VCaP (cell line): ENCODE measurements at regions not wholly inside any gene's neighbourhood (a gene's known extent, or its start where the extent isn't known, plus 50 kb on each side); places are given as distances from the start of the nearest gene placed in this dataset.
"Not testable (repeated sequence)": the region's sequence is repeated elsewhere in the genome, so short reads cannot be mapped to it uniquely, and the experiment has no call there.

Experiments
- H3K27ac ChIP-seq: fragments of 450-650 bp; 2 replicates; pipeline ENCODE4 v1.5.1; 2017
- TF ChIP-seq, protein P1 (sequence below): fragments of 450-650 bp; conservative IDR thresholded peaks from 2 replicates; pipeline ENCODE4 v1.5.1; 2017; ENCODE audit warnings: mild to moderate bottlenecking, moderate library complexity

GRCh38 chr7:46756996-46757395, 824.9 kb downstream of the TNS3 start:
- H3K27ac ChIP-seq, result no peak overlapping the region
- TF ChIP-seq, protein P1, sequence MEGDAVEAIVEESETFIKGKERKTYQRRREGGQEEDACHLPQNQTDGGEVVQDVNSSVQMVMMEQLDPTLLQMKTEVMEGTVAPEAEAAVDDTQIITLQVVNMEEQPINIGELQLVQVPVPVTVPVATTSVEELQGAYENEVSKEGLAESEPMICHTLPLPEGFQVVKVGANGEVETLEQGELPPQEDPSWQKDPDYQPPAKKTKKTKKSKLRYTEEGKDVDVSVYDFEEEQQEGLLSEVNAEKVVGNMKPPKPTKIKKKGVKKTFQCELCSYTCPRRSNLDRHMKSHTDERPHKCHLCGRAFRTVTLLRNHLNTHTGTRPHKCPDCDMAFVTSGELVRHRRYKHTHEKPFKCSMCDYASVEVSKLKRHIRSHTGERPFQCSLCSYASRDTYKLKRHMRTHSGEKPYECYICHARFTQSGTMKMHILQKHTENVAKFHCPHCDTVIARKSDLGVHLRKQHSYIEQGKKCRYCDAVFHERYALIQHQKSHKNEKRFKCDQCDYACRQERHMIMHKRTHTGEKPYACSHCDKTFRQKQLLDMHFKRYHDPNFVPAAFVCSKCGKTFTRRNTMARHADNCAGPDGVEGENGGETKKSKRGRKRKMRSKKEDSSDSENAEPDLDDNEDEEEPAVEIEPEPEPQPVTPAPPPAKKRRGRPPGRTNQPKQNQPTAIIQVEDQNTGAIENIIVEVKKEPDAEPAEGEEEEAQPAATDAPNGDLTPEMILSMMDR, result no peak

DNA sequence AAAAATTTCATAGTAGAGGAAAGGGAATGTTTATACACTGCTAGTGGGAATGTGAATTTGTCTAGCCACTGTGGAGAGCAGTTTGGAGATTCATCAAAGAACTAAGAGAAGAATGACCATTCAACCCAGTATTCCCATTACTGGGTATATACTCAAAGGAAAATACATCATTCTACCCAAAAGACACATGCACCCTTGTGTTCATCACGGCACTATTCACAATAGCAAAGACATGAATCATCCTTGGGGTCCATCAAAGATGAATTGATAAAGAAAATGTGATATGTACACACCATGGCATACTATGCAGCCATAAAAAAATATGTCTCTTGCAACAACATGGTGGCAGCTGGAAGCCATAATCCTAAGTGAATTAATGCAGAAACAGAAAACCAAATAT, 825.7 kb downstream of the TNS3 start:
- H3K27ac ChIP-seq, result no peak overlapping the region
- TF ChIP-seq, protein P1, result no peak

DNA sequence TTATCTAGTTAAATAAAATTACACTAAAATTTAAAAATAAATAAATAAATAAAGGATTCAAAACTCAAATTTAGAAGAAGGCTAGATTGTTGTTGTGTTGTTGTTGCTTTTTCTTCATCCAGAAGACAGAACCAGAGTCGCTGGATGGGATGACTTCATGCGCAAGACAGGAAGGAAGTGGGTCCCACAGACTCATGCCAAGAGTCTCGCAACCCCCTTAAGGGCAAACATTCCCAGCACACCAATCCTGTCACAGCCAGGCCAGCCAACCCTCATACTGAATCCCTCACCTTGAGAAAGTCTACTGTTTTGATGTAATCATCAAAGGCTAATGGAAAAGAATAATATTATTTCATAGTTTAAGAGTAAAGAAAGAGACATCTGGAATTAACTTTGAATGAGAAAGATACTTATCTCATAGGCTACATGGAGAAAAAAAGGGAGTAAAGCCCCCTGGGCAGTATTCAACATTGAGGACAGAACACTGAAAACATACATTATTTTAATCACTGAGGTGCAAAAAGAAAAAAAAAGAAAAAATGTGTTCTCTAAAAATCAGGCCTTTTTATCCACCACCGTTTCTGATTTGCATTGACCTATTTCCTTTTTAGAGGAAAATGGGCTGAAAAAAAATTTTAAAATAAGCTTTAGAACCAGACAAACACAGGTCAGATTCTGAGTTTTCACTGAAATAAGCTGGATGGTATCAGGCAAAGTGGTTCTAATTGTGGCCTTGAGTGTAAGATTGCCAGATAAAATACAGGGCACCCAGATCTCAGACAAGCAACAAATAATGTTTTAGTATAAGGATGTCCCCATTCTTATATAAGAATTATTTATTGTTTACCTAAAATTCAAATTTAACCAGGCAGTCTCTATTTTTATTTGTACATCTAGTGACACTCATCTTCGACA, 826.5 kb downstream of the TNS3 start:
- TF ChIP-seq, protein P1, result no peak
- no peak overlapping the region for H3K27ac ChIP-seq

GRCh38 chr7:46754140-46754720, 827.7 kb downstream of the TNS3 start:
- TF ChIP-seq, protein P1, result no peak
- H3K27ac ChIP-seq, result no peak overlapping the region

DNA sequence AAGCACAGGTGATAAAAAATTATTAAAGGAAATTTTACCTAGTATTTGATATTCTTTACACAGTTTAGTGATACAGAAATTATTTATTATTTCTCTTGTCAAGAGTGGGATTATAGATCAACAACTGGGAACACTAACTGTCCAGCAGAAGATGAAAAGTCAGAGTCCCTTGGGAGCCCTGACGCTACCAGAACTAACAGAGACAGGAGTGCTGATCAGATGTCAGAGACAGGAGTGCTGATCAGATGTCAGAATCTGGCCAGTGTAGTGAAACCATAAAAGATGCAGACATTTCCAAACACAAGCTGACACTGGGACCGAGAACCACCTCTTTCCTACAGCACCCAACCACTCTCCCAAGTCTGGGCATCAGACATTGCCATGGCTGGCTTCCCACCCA, 828.2 kb downstream of the TNS3 start:
- no peak overlapping the region for H3K27ac ChIP-seq
- TF ChIP-seq, protein P1, result no peak

DNA sequence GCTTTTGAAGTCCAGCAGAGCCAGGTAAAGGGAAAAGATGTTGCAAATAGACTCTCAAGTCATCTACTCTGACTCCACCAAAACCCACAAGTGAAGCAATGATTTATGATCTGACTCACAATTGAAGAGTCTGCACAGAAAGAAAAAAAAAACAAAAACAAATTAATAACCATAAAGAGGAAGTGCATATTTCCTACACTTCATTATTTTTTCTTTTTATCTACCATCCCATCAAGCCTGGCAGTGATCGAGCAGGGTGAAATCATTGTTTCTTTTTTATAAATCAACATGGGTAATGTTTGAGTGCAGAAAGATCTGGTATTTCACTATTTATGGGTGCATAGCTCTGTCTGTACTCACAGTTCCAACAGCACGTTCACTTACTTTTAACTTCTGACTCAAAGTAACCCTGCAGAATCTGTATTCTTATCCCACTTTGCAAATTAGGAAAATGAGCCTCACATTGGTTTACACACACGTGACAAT, 829.0 kb downstream of the TNS3 start:
- TF ChIP-seq, protein P1, result no peak
- H3K27ac ChIP-seq, result no peak overlapping the region

DNA sequence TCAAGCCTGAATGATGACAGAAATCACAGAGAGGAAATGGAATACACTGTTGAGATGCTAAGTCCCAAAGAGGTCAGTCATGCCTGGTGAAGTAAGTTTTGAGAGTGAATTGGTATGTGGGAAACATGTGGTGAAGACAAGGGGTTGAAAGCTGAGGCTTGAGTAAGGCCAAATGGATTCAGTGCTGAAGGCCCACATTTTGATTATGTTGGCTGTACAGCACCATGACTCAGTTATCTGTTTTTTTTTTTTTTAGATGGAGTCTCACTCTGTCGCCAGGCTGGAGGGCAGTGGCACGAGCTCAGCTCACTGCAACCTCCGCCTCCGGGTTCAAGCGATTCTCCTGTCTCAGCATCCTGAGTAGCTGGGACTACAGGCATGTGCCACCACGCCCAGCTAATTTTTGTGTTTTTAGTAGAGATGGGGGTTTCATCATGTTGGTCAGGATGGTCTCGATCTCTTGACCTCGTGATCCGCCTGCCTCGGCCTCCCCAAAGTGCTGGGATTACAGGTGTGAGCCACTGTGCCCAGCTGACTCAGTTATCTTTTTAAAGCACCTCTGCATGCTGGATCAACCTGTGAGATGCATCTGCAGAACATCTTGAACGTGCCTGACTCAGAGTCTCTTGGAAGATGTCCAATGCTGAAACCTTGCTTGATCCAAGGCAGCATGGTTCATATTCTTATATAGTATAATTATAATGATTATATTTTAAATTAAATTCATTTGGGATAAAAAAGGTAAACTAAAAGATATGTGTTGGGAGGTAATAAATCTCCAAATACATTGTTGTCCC, 829.8 kb downstream of the TNS3 start:
- H3K27ac ChIP-seq, result not testable (repeated sequence)
